GM18519 (cell line): ENCODE measurements at regions not wholly inside any gene's neighbourhood (a gene's known extent, or its start where the extent isn't known, plus 50 kb on each side); places are given as distances from the start of the nearest gene placed in this dataset.
"Not testable (repeated sequence)": the region's sequence is repeated elsewhere in the genome, so short reads cannot be mapped to it uniquely, and the experiment has no call there.

ENCODE experiments used
- ATAC-seq: cut with Tn5 transposase; IDR thresholded peaks from one replicate; pipeline ENCODE4 v1.9.1; 2021; ENCODE audit warnings: mild to moderate bottlenecking, moderate library complexity; ENCODE audit not compliant: unreplicated experiment, low FRiP score

- ATAC-seq = no peak
Measured at GRCh38 chr2:159880729-159881128, 82.7 kb upstream of the CD302 start.

- ATAC-seq = peak; percentile 82
Measured at GRCh38 chr2:159879051-159879604, 81.1 kb upstream of the CD302 start.

- ATAC-seq = no peak
Measured at GRCh38 chr2:159875083-159875482, 77.1 kb upstream of the CD302 start.

GRCh38 chr2:159873258-159873657, 75.2 kb upstream of the CD302 start:
- ATAC-seq = no peak

GRCh38 chr2:159872353-159872752, 74.3 kb upstream of the CD302 start:
- no peak for ATAC-seq

- ATAC-seq = not testable (repeated sequence)
Measured at GRCh38 chr2:159868598-159869159, 70.7 kb upstream of the CD302 start.

GRCh38 chr2:159867567-159868361, 69.8 kb upstream of the CD302 start:
- ATAC-seq = no peak

- no peak for ATAC-seq
Measured at GRCh38 chr2:159863526-159864160, 65.6 kb upstream of the CD302 start.

- ATAC-seq = no peak
Measured at GRCh38 chr2:159860581-159861310, 62.7 kb upstream of the CD302 start.

- ATAC-seq = no peak
Measured at GRCh38 chr2:159859583-159859982, 61.6 kb upstream of the CD302 start.

- no peak for ATAC-seq
Measured at GRCh38 chr2:159856760-159857159, 58.8 kb upstream of the CD302 start.

- no peak for ATAC-seq
Measured at GRCh38 chr2:159855557-159856061, 57.6 kb upstream of the CD302 start.

GRCh38 chr2:159855143-159855542, 57.1 kb upstream of the CD302 start:
- ATAC-seq = no peak

GRCh38 chr2:159854481-159854880, 56.5 kb upstream of the CD302 start:
- ATAC-seq = no peak

- ATAC-seq = no peak
Measured at GRCh38 chr2:159853101-159853500, 55.1 kb upstream of the CD302 start.

GRCh38 chr2:159851941-159852340, 53.9 kb upstream of the CD302 start:
- no peak for ATAC-seq

GRCh38 chr2:159850789-159851188, 52.8 kb upstream of the CD302 start:
- no peak for ATAC-seq

GRCh38 chr2:159849160-159849813, 51.3 kb upstream of the CD302 start:
- ATAC-seq = no peak
